C4-2B (cell line): ENCODE measurements at regions not wholly inside any gene's neighbourhood (a gene's known extent, or its start where the extent isn't known, plus 50 kb on each side); places are given as distances from the start of the nearest gene placed in this dataset.

Experiments used
- CTCF ChIP-seq: fragments of 450-650 bp; conservative IDR thresholded peaks from 2 replicates; pipeline ENCODE4 v1.5.1; 2017; ENCODE audit warnings: mild to moderate bottlenecking
- ZFX ChIP-seq: fragments of 450-650 bp; IDR thresholded peaks from 2 replicates; pipeline ENCODE4 v1.6.1; 2017

- no peak for TF ChIP-seq CTCF
- no peak for TF ChIP-seq ZFX
These were observed 74.8 kb downstream of the KRTAP19-8 start for GRCh38 chr21:30963502-30963901.
